ENCODE measurements at regions not wholly inside any gene's neighbourhood (a gene's known extent, or its start where the extent isn't known, plus 50 kb on each side); places are given as distances from the start of the nearest gene placed in this dataset.

GRCh38 chr2:499726-500125 lies 177.5 kb downstream of the TMEM18 start:
- TF ChIP-seq JUND (IDR thresholded peaks at IDR 0.05) (no peak), MXI1 (IDR thresholded peaks at IDR 0.05; ENCODE audit: low read depth, low read length) (no peak)
